ENCODE measurements at regions not wholly inside any gene's neighbourhood (a gene's known extent, or its start where the extent isn't known, plus 50 kb on each side); places are given as distances from the start of the nearest gene placed in this dataset.

- DNase-seq (ENCODE audit: low read depth in 2 of 2): no peak
Observed at GRCh38 chr20:42020316-42020715, 402.1 kb upstream of the CHD6 start.

- DNase-seq (ENCODE audit: low read depth in 2 of 2): no peak
Observed at GRCh38 chr20:42018979-42019378, 400.8 kb upstream of the CHD6 start.

DNA sequence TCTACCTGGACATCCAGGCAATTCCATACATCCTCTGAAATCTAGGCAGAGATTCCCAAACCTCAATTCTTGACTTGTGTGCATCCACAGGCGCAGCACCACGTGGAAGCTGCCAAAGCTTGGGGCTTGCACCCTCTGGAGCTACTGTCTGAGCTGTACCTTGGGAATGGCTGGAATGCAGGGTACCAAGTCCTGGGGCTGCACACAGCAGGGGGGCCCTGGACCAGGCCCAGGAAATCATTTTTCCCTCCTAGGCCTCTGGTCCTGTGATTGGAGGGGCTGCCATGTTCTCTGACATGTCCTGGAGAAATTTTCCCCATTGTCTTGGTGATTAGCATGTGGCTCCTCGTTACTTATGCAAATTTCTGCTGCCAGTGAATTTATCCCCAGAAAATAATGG is 391.9 kb upstream of the CHD6 start:
- no peak for DNase-seq (ENCODE audit: low read depth in 2 of 2)

- DNase-seq (ENCODE audit: low read depth in 2 of 2): no peak
Observed at GRCh38 chr20:42007251-42007650, 389.1 kb upstream of the CHD6 start.

DNA sequence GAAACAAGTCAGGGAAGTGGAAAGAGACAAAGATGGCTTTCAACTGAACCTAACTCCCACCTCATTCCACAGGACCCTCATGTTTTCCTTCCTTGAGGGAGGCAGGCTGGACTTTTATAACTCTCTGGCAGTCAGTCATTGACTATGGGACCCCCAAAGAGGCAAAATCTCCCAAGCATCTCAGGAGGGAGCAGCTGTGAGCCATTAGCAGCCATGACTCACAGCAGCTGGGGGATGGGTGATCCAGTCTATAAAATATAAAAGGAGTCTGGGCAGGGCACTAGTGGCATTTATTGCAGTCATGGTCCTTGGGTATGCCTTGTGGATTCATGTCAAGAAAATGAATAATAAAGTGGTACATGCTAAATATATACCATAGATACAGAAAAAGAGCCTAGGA is 387.0 kb upstream of the CHD6 start:
- DNase-seq (ENCODE audit: low read depth in 2 of 2): no peak

- DNase-seq (ENCODE audit: low read depth in 2 of 2): no peak
Observed at GRCh38 chr20:42003380-42003779, 385.2 kb upstream of the CHD6 start.

GRCh38 chr20:41998539-41999341 is 380.6 kb upstream of the CHD6 start:
- no peak for DNase-seq (ENCODE audit: low read depth in 2 of 2)

DNA sequence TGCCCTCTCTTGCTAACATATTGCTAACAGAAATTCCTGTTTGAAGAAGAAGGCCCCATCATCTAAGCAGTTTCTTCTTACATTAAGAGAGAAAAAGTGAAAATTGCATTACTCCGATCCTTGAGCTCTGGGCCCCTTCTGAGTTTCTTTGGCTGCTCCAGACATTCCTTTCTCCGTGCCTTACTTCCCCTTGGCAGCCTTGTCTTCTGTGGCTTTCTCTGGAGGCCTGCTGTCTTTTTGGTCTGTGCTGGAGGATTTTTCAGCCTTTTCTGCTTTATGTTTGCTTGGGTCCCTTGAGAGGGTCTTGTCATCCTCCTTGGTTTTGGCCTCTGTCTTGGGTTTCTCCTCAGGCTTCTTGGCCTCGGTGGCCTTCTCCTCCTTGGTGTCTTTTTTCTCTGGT is 378.8 kb upstream of the CHD6 start:
- no peak for DNase-seq (ENCODE audit: low read depth in 2 of 2)

- no peak for DNase-seq (ENCODE audit: low read depth in 2 of 2)
Observed at GRCh38 chr20:41992481-41992880, 374.3 kb upstream of the CHD6 start.

DNA sequence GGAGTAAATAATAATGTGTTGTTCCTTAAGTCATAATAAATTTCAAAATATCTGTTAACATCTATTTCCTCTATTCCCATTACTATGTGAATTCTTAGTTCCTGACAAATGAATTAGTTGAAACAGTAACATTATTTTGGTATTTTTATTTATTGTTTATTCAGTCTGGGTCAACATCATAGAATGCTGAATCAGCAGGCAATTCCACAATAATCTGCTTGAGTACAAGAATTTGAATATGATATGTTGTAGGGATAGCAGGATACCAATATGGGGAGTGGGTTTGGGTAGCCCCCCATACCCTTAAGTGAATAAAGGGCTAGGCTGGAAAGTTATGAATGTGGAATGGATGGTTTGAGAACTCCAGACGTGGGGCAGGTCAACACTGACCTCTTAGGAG is 373.2 kb upstream of the CHD6 start:
- no peak for DNase-seq (ENCODE audit: low read depth in 2 of 2)

- no peak for DNase-seq (ENCODE audit: low read depth in 2 of 2)
Observed at GRCh38 chr20:41989935-41990635, 371.9 kb upstream of the CHD6 start.

GRCh38 chr20:41989039-41989679 is 371.0 kb upstream of the CHD6 start:
- no peak for DNase-seq (ENCODE audit: low read depth in 2 of 2)

DNA sequence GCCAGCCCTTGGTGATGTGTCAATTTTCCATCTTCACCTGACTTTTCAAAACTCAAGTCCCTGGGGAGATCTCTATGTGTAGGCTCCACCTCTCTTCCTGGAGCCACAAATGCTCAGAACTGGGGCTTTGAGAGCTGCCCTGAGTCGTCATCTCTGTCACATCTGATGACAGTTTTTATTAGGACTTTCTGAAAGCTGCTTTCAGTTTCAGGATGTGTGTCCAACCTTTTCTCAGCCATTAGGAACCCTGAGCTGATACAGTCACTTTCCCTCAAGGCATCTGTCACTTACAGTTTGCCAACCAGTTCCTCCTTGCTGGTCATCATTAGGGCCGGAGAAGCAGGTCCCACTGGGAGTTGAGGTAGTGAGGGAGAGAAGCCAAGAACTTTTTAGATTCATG is 365.9 kb upstream of the CHD6 start:
- no peak for DNase-seq (ENCODE audit: low read depth in 2 of 2)

DNA sequence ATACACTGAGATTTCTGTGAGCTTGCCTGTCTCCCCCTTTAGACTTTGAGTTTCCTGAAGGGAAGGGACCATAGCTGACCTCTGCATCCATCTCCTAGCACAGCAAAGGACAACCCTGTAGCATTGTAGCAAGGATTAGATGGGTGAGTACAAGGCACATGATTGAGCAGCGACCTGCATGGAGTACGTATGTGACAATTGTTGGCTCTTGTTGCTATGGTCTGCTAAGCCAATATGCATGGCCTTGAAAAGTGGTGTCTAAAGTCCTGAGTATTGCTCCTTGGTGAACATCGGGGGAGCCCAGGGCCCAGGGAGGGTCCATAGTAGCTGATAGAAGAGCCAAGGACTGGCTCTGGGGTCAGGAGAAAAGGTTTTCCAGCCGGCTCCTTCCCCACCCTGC is 365.0 kb upstream of the CHD6 start:
- DNase-seq (ENCODE audit: low read depth in 2 of 2): no peak

- DNase-seq (ENCODE audit: low read depth in 2 of 2): no peak
Observed at GRCh38 chr20:41981746-41982145, 363.6 kb upstream of the CHD6 start.

GRCh38 chr20:41978875-41979274 is 360.7 kb upstream of the CHD6 start:
- DNase-seq (ENCODE audit: low read depth in 2 of 2): no peak

GRCh38 chr20:41978246-41978790 is 360.1 kb upstream of the CHD6 start:
- no peak for DNase-seq (ENCODE audit: low read depth in 2 of 2)

DNA sequence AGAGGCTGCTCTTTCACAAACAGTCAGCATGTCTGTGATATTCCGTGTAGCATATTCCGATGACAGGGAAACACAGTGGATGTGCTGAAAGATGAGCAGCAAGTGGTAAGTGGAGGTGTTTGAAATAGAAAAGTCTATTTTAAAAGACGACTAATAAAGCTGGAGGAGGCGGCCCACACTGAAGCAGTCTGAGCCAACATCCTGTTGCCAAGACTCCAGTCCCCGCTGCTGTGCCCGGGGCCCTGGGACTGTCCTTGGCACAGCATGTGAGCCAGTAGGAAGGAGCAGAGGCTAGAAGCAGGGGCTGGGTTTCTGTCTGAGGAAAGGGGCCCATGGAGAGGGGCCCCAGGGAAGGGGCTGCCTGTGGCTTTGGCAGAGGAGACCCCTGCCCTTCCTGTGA is 351.5 kb upstream of the CHD6 start:
- no peak for DNase-seq (ENCODE audit: low read depth in 2 of 2)

GRCh38 chr20:41960166-41960565 is 342.0 kb upstream of the CHD6 start:
- DNase-seq (ENCODE audit: low read depth in 2 of 2): no peak

DNA sequence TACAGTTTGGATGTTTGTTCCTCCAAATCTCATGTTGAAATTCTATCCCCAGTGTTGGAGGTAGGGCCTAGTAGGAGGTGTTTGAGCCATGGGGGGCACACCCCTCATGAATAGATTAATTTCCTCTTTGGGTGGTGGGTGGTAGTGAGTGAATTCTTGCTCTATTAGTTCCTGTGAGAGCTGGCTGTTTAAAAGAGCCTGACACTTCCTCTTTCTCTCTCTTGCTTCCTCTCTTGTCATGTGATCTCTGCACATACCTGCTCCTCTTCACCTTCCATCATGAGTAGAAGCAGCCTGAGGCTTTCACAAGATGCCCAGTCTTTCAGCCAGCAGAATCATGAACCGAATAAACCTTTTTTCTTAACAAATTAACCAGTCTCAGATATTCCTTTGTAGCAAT is 340.2 kb upstream of the CHD6 start:
- DNase-seq (ENCODE audit: low read depth in 2 of 2): no peak

GRCh38 chr20:41956338-41957074 is 338.3 kb upstream of the CHD6 start:
- DNase-seq (ENCODE audit: low read depth in 2 of 2): no peak

DNA sequence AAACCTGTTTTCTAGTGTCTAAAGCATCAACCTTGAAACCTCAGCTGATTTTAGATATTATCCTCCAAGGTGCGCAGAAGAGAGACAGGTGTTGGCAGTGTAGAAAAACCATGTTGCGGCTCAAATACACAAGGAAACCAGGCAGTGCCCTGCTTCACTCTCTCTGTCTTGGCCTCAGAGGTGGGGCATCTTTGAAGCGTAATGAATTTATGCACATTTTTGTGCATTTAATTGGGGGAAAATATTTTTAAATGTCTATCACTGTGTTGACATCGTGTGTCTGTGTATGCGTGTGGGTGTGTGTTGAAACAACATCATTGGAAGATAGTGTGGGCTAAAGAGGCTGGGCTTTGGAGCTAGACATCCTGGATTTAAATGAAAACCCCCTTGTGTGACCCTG is 334.0 kb upstream of the CHD6 start:
- no peak for DNase-seq (ENCODE audit: low read depth in 2 of 2)
